Right atrium auricular region (tissue), 2 donors: ENCODE measurements at regions not wholly inside any gene's neighbourhood (a gene's known extent, or its start where the extent isn't known, plus 50 kb on each side); places are given as distances from the start of the nearest gene placed in this dataset.
"Not testable (repeated sequence)": the region's sequence is repeated elsewhere in the genome, so short reads cannot be mapped to it uniquely, and the experiment has no call there.

ENCODE experiments used
- DNase-seq: peaks from one replicate; pipeline ENCODE4 v3.0.0-alpha.2; 2019; ENCODE audit warnings: low spot score
- H3K27ac ChIP-seq, 2 donors: fragments of 200-600 bp; sonication (generic); 1 replicate in 1 of 2; 2 replicates in 1 of 2; pipeline ENCODE4 v1.5.1; 2016 to 2019
- H3K27me3 ChIP-seq, 2 donors: fragments of 200-600 bp; sonication (generic); one replicate each; pipeline versions ENCODE4 v1.5.1 to v1.6.0; 2017 to 2019
- H3K36me3 ChIP-seq: fragments of 200-600 bp; sonication (generic); one replicate; pipeline ENCODE4 v1.5.1; 2016
- H3K4me1 ChIP-seq, 2 donors: fragments of 200-600 bp; sonication (generic); one replicate each; pipeline versions ENCODE4 v1.5.1 to v1.6.0; 2017 to 2019
- H3K4me3 ChIP-seq, 2 donors: fragments of 200-600 bp; sonication (generic); 1 replicate in 1 of 2; 2 replicates in 1 of 2; pipeline ENCODE4 v1.5.1; 2017 to 2019; ENCODE audit warnings: mild to moderate bottlenecking in 1 of 2, moderate library complexity in 1 of 2
- H3K9me3 ChIP-seq, 2 donors: fragments of 200-600 bp; sonication (generic); one replicate each; pipeline ENCODE4 v1.5.1; 2019
- TF ChIP-seq, protein P1 (sequence below), 2 donors: fragments of 200-600 bp; sonication (generic); IDR thresholded peaks; one replicate each; pipeline ENCODE4 v1.5.1; 2019; ENCODE audit warnings: antibody characterized with exemption in 2 of 2

DNA sequence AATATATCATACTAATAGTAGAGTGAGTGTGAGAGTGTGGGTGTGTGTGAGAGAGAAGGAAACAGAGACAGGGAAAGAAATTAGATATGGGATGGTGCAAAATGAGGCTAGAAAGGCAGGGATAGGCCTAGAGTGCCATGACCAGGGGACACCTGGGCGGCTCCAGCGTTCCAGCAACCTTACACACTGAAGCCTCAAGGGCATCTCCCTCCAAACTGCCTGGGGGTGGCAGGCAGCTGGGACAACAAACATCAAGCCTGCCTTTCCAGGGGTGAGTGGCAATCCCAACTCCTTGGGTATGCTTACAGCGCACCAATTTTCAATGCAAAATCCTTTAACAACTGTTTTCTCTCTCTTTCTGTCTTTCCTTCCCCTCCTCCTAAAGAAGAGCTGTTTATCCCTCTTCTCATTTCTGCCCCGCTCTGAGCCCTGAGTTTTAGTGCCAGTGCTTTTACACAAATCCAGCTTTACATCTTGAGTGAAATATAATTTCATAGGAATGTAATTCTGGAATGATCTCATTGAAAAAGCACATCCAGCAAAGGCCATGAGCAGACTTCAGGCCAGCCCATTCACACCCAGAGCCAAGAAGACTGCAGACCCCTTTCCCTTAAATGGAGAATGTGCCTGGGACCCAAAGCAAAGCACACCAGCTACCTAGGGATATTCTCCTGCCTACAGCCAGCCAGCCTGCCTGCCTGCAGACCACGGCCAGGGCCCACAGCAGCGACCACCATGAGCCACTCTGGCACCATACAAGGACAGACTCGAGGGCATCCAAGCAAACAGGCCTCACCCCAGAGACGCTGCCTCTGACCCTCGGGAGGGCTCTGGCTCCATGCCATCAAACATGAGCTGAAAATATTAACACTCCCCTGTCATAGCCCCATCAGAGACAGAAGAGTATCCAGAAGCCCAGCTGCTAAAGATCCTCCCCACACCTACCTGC is 90.3 kb downstream of the RPL27A start:
- no peaks in the 10 kb centered on the region for H3K36me3 ChIP-seq
- H3K9me3 ChIP-seq = no peaks in the 10 kb centered on the region
- peaks cover 0 to 98% of the 10 kb centered on the region in 2 donors for H3K4me1 ChIP-seq
- H3K4me3 ChIP-seq = no peak overlapping the region
- TF ChIP-seq, protein P1, sequence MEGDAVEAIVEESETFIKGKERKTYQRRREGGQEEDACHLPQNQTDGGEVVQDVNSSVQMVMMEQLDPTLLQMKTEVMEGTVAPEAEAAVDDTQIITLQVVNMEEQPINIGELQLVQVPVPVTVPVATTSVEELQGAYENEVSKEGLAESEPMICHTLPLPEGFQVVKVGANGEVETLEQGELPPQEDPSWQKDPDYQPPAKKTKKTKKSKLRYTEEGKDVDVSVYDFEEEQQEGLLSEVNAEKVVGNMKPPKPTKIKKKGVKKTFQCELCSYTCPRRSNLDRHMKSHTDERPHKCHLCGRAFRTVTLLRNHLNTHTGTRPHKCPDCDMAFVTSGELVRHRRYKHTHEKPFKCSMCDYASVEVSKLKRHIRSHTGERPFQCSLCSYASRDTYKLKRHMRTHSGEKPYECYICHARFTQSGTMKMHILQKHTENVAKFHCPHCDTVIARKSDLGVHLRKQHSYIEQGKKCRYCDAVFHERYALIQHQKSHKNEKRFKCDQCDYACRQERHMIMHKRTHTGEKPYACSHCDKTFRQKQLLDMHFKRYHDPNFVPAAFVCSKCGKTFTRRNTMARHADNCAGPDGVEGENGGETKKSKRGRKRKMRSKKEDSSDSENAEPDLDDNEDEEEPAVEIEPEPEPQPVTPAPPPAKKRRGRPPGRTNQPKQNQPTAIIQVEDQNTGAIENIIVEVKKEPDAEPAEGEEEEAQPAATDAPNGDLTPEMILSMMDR (IDR thresholded peaks at IDR 0.05) = no peak
- no peak for DNase-seq
- H3K27me3 ChIP-seq = no peaks in the 10 kb centered on the region
- H3K27ac ChIP-seq = peak overlapping the region; percentile 70 to 88

DNA sequence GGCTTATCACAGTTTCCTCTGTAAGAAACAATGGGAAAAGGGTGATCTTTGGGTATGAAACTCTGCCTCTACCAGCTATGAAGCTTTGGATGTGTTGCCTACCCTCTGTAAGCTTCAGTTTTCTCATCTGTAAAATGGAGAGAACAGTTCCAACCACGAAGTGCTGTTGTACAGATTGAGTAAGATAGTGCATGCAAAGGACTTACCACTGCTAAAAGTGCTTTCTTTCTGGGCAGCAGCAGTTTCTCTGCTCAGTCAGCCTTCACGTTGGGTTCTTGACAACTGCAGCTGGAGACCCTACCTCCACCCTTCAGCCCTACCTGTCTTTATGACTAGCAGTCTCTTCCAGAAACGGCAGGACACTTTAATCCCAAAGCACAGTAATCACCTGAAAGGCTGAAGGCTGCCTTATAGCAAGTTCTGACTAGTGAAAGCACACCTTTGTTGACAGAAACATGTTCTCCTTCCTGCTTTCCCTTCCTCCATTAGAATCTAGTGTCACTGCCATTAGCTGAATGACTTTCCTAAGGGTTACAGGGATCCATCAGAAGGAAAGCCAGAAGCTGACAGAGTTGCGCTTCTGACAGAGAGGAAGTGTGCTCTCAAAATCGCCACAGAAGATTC is 91.4 kb downstream of the RPL27A start:
- H3K4me1 ChIP-seq = peaks cover 0 to 98% of the 10 kb centered on the region in 2 donors
- H3K9me3 ChIP-seq = no peaks in the 10 kb centered on the region
- no peak overlapping the region for H3K4me3 ChIP-seq
- DNase-seq = no peak
- H3K36me3 ChIP-seq = no peaks in the 10 kb centered on the region
- H3K27ac ChIP-seq = peak overlapping the region; percentile 70 to 88
- TF ChIP-seq, protein P1 (IDR thresholded peaks at IDR 0.05) = no peak
- no peaks in the 10 kb centered on the region for H3K27me3 ChIP-seq

DNA sequence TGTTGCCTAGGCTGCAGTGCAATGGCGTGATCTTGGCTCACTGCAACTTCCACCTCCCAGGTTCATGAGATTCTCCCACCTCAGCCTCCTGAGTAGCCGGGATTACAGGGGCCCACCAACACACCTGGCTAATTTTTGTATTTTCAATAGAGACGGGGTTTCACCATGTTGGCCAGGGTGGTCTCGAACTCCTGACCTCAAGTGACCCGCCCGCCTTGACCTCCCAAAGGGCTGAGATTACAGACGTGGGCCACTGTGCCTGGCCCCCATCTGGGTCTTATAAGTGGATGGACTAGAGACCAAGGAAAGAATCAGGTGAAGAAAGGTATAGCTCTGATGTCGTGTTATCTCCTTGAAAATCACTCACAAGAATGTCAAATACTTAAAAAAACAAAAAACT is 92.3 kb downstream of the RPL27A start:
- peak overlapping the region; percentile 70 to 88 for H3K27ac ChIP-seq
- H3K27me3 ChIP-seq, H3K9me3 ChIP-seq, H3K4me3 ChIP-seq, H3K36me3 ChIP-seq, DNase-seq: not testable (repeated sequence)
- peaks cover 0 to 98% of the 10 kb centered on the region in 2 donors for H3K4me1 ChIP-seq

DNA sequence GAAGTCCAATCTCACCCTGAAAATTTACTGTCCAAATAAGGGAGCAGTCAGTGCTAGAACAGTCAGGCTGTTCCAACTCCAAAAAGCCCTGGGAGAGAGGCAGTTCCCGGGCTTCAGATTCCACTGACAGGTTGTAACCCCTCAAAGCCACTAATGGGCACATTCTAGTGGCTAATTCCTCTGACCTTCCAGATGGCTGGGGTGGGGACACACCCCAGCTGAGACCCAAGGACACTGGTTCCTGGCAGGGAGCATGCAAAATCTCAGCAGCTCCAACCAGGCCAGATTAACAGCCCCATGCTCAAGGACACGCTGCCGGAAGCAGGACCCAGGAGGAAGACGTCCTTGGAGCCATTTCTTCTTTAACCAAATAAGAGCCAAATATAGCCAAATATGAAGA is 92.7 kb downstream of the RPL27A start:
- no peaks in the 10 kb centered on the region for H3K27me3 ChIP-seq
- TF ChIP-seq, protein P1 (IDR thresholded peaks at IDR 0.05) = no peak
- H3K9me3 ChIP-seq = no peaks in the 10 kb centered on the region
- no peaks in the 10 kb centered on the region for H3K36me3 ChIP-seq
- no peak for DNase-seq
- no peak overlapping the region for H3K4me3 ChIP-seq
- peak overlapping the region; percentile 70 to 88 for H3K27ac ChIP-seq
- peaks cover 0 to 98% of the 10 kb centered on the region in 2 donors for H3K4me1 ChIP-seq

DNA sequence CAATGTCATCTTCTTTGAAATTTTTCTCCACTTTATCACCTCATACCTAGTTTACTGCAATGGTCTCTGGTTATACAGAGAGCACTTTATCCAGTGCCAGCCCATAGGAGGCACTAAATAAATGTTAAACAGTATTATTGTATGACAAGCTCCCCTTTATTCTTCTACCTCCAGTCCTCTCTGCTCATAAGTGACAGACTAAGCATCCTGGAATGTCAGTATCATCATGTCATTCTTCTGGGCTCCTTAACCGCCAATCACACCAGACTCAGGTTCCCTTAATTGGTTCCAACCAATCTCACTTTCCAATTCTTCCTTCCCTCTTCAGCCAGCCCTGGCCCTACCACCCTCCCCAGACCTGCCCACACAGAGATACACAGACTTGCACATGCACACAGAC is 93.1 kb downstream of the RPL27A start:
- TF ChIP-seq, protein P1 (IDR thresholded peaks at IDR 0.05) = no peak
- Histone ChIP-seq H3K27me3 (no peaks in the 10 kb centered on the region), H3K4me3 (no peak overlapping the region), H3K9me3 (no peaks in the 10 kb centered on the region), H3K4me1 (peaks cover 0 to 98% of the 10 kb centered on the region in 2 donors), H3K27ac (peak overlapping the region; percentile 70 to 88), H3K36me3 (no peaks in the 10 kb centered on the region)
- DNase-seq = no peak

DNA sequence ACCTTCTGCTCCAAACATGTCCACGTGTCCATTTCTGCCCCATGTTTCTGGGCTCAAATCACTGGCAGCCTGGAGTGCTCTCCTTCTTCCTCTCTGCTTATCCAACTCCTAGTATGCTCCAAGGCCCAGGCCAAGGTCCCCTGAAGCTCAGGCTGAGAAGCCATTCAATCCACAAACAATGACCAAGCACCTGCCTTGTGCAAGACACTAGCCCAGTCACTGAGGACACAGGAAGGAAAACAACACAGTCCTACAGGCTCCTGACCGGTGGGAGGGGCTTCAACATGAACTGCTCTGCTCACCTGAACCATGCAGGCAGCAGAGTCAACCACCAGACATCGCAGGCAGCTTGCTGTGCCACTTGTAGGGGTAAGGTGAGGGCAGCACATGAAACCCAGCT is 93.6 kb downstream of the RPL27A start:
- no peaks in the 10 kb centered on the region for H3K9me3 ChIP-seq
- no peaks in the 10 kb centered on the region for H3K27me3 ChIP-seq
- no peaks in the 10 kb centered on the region for H3K36me3 ChIP-seq
- peak overlapping the region; percentile 70 to 88 for H3K27ac ChIP-seq
- no peak for DNase-seq
- peaks cover 0 to 98% of the 10 kb centered on the region in 2 donors for H3K4me1 ChIP-seq
- H3K4me3 ChIP-seq = no peak overlapping the region
- TF ChIP-seq, protein P1 (IDR thresholded peaks at IDR 0.05) = no peak
